ENCODE measurements at regions not wholly inside any gene's neighbourhood (a gene's known extent, or its start where the extent isn't known, plus 50 kb on each side); places are given as distances from the start of the nearest gene placed in this dataset.

- Mint-ChIP-seq H3K36me3 (ENCODE audit: low read depth) (no peaks in the 10 kb centered on the region), H3K9me3 (no peaks in the 10 kb centered on the region), H3K27me3 (ENCODE audit: low read depth) (no peaks in the 10 kb centered on the region), H3K27ac (no peak overlapping the region), H3K4me1 (ENCODE audit: low read depth) (no peaks in the 10 kb centered on the region), H3K4me3 (no peak overlapping the region)
These were observed 369.6 kb upstream of the MARCKS start for GRCh38 chr6:113487489-113488058.

GRCh38 chr6:113488061-113488460 is 369.1 kb upstream of the MARCKS start:
- H3K27ac Mint-ChIP-seq, result no peak overlapping the region
- no peaks in the 10 kb centered on the region for H3K9me3 Mint-ChIP-seq
- no peaks in the 10 kb centered on the region for H3K36me3 Mint-ChIP-seq (ENCODE audit: low read depth)
- H3K4me1 Mint-ChIP-seq (ENCODE audit: low read depth), result no peaks in the 10 kb centered on the region
- H3K27me3 Mint-ChIP-seq (ENCODE audit: low read depth), result no peaks in the 10 kb centered on the region
- no peak overlapping the region for H3K4me3 Mint-ChIP-seq

- H3K4me1 Mint-ChIP-seq (ENCODE audit: low read depth), result no peaks in the 10 kb centered on the region
- no peaks in the 10 kb centered on the region for H3K27me3 Mint-ChIP-seq (ENCODE audit: low read depth)
- H3K27ac Mint-ChIP-seq, result no peak overlapping the region
- H3K36me3 Mint-ChIP-seq (ENCODE audit: low read depth), result no peaks in the 10 kb centered on the region
- H3K9me3 Mint-ChIP-seq, result no peaks in the 10 kb centered on the region
- no peak overlapping the region for H3K4me3 Mint-ChIP-seq
These were observed 368.1 kb upstream of the MARCKS start for GRCh38 chr6:113488812-113489685.

GRCh38 chr6:113489952-113490746 is 367.0 kb upstream of the MARCKS start:
- no peak overlapping the region for H3K27ac Mint-ChIP-seq
- no peak overlapping the region for H3K4me3 Mint-ChIP-seq
- no peaks in the 10 kb centered on the region for H3K36me3 Mint-ChIP-seq (ENCODE audit: low read depth)
- no peaks in the 10 kb centered on the region for H3K27me3 Mint-ChIP-seq (ENCODE audit: low read depth)
- no peaks in the 10 kb centered on the region for H3K9me3 Mint-ChIP-seq
- no peaks in the 10 kb centered on the region for H3K4me1 Mint-ChIP-seq (ENCODE audit: low read depth)

- Mint-ChIP-seq H3K36me3 (ENCODE audit: low read depth) (no peaks in the 10 kb centered on the region), H3K4me3 (no peak overlapping the region), H3K9me3 (no peaks in the 10 kb centered on the region), H3K27ac (no peak overlapping the region), H3K4me1 (ENCODE audit: low read depth) (no peaks in the 10 kb centered on the region), H3K27me3 (ENCODE audit: low read depth) (no peaks in the 10 kb centered on the region)
These were observed 365.8 kb upstream of the MARCKS start for GRCh38 chr6:113491376-113491775.

- Mint-ChIP-seq H3K36me3 (ENCODE audit: low read depth) (no peaks in the 10 kb centered on the region), H3K4me1 (ENCODE audit: low read depth) (no peaks in the 10 kb centered on the region), H3K9me3 (no peaks in the 10 kb centered on the region), H3K4me3 (no peak overlapping the region), H3K27ac (no peak overlapping the region), H3K27me3 (ENCODE audit: low read depth) (no peaks in the 10 kb centered on the region)
These were observed 363.2 kb upstream of the MARCKS start for GRCh38 chr6:113493991-113494390.

- no peaks in the 10 kb centered on the region for H3K27me3 Mint-ChIP-seq (ENCODE audit: low read depth)
- no peaks in the 10 kb centered on the region for H3K36me3 Mint-ChIP-seq (ENCODE audit: low read depth)
- no peak overlapping the region for H3K4me3 Mint-ChIP-seq
- H3K27ac Mint-ChIP-seq, result no peak overlapping the region
- no peaks in the 10 kb centered on the region for H3K4me1 Mint-ChIP-seq (ENCODE audit: low read depth)
- no peaks in the 10 kb centered on the region for H3K9me3 Mint-ChIP-seq
These were observed 361.6 kb upstream of the MARCKS start for GRCh38 chr6:113495521-113495920.

- no peaks in the 10 kb centered on the region for H3K36me3 Mint-ChIP-seq (ENCODE audit: low read depth)
- no peaks in the 10 kb centered on the region for H3K9me3 Mint-ChIP-seq
- H3K4me1 Mint-ChIP-seq (ENCODE audit: low read depth), result no peaks in the 10 kb centered on the region
- H3K27me3 Mint-ChIP-seq (ENCODE audit: low read depth), result no peaks in the 10 kb centered on the region
- no peak overlapping the region for H3K27ac Mint-ChIP-seq
- H3K4me3 Mint-ChIP-seq, result no peak overlapping the region
These were observed 361.0 kb upstream of the MARCKS start for GRCh38 chr6:113496166-113496565.

GRCh38 chr6:113500221-113500620 is 356.9 kb upstream of the MARCKS start:
- H3K27me3 Mint-ChIP-seq (ENCODE audit: low read depth), result no peaks in the 10 kb centered on the region
- no peak overlapping the region for H3K27ac Mint-ChIP-seq
- no peak overlapping the region for H3K4me3 Mint-ChIP-seq
- H3K9me3 Mint-ChIP-seq, result no peaks in the 10 kb centered on the region
- H3K36me3 Mint-ChIP-seq (ENCODE audit: low read depth), result no peaks in the 10 kb centered on the region
- no peaks in the 10 kb centered on the region for H3K4me1 Mint-ChIP-seq (ENCODE audit: low read depth)

- Mint-ChIP-seq H3K9me3 (no peaks in the 10 kb centered on the region), H3K36me3 (ENCODE audit: low read depth) (no peaks in the 10 kb centered on the region), H3K4me1 (ENCODE audit: low read depth) (no peaks in the 10 kb centered on the region), H3K27me3 (ENCODE audit: low read depth) (no peaks in the 10 kb centered on the region), H3K27ac (no peak overlapping the region), H3K4me3 (no peak overlapping the region)
These were observed 352.0 kb upstream of the MARCKS start for GRCh38 chr6:113505084-113505699.

- Mint-ChIP-seq H3K4me3 (no peak overlapping the region), H3K27me3 (ENCODE audit: low read depth) (no peaks in the 10 kb centered on the region), H3K36me3 (ENCODE audit: low read depth) (no peaks in the 10 kb centered on the region), H3K4me1 (ENCODE audit: low read depth) (no peaks in the 10 kb centered on the region), H3K9me3 (no peaks in the 10 kb centered on the region), H3K27ac (no peak overlapping the region)
These were observed 348.9 kb upstream of the MARCKS start for GRCh38 chr6:113508249-113508648.

GRCh38 chr6:113511100-113511499 is 346.0 kb upstream of the MARCKS start:
- no peaks in the 10 kb centered on the region for H3K36me3 Mint-ChIP-seq (ENCODE audit: low read depth)
- no peak overlapping the region for H3K4me3 Mint-ChIP-seq
- no peaks in the 10 kb centered on the region for H3K9me3 Mint-ChIP-seq
- H3K27ac Mint-ChIP-seq, result no peak overlapping the region
- no peaks in the 10 kb centered on the region for H3K4me1 Mint-ChIP-seq (ENCODE audit: low read depth)
- no peaks in the 10 kb centered on the region for H3K27me3 Mint-ChIP-seq (ENCODE audit: low read depth)

GRCh38 chr6:113512576-113512975 is 344.6 kb upstream of the MARCKS start:
- H3K4me3 Mint-ChIP-seq, result no peak overlapping the region
- no peaks in the 10 kb centered on the region for H3K27me3 Mint-ChIP-seq (ENCODE audit: low read depth)
- H3K9me3 Mint-ChIP-seq, result no peaks in the 10 kb centered on the region
- H3K4me1 Mint-ChIP-seq (ENCODE audit: low read depth), result no peaks in the 10 kb centered on the region
- H3K27ac Mint-ChIP-seq, result no peak overlapping the region
- no peaks in the 10 kb centered on the region for H3K36me3 Mint-ChIP-seq (ENCODE audit: low read depth)

GRCh38 chr6:113513086-113513485 is 344.1 kb upstream of the MARCKS start:
- H3K9me3 Mint-ChIP-seq, result no peaks in the 10 kb centered on the region
- no peaks in the 10 kb centered on the region for H3K27me3 Mint-ChIP-seq (ENCODE audit: low read depth)
- H3K36me3 Mint-ChIP-seq (ENCODE audit: low read depth), result no peaks in the 10 kb centered on the region
- no peak overlapping the region for H3K4me3 Mint-ChIP-seq
- H3K27ac Mint-ChIP-seq, result no peak overlapping the region
- H3K4me1 Mint-ChIP-seq (ENCODE audit: low read depth), result no peaks in the 10 kb centered on the region

Measured in T-helper 1 cell treated with Interleukin-12 subunit alpha and Interleukin-12 subunit beta and Interleukin-4 antibody, amounts not matched to agents 30 μg/mL and 1 μg/mL, for 36 hours (primary cell).